Stomach (tissue), 8 donors: ENCODE measurements at regions not wholly inside any gene's neighbourhood (a gene's known extent, or its start where the extent isn't known, plus 50 kb on each side); places are given as distances from the start of the nearest gene placed in this dataset.

Experiments
- DNase-seq, 2 donors: peaks; one replicate each; pipeline versions ENCODE4 v3.0.0 to v3.0.0-alpha.2; 2013 to 2019
- H3K27ac ChIP-seq, 5 donors: fragments of 200-600 bp in 4 of 5; sonication (generic) in 4 of 5; one replicate each; pipeline ENCODE4 v1.5.1; 2013 to 2019; ENCODE audit warnings: mild to moderate bottlenecking in 1 of 5, moderate library complexity in 1 of 5
- H3K27me3 ChIP-seq, 3 donors: fragments of 200-600 bp; sonication (generic); one replicate each; pipeline ENCODE4 v1.5.1; 2017 to 2019; ENCODE audit warnings: mixed run types in 1 of 3
- H3K36me3 ChIP-seq, 4 donors: fragments of 200-600 bp; sonication (generic); 1 replicate in 3 of 4; 2 replicates in 1 of 4; pipeline ENCODE4 v1.5.1; 2016 to 2019
- H3K4me1 ChIP-seq, 4 donors: fragments of 200-600 bp; sonication (generic); one replicate each; pipeline ENCODE4 v1.5.1; 2016 to 2019
- H3K4me3 ChIP-seq, 4 donors: fragments of 200-600 bp; sonication (generic) in 3 of 4; one replicate each; pipeline ENCODE4 v1.5.1; 2016 to 2019; ENCODE audit warnings: mild to moderate bottlenecking in 1 of 4
- H3K9me3 ChIP-seq, 4 donors: fragments of 200-600 bp; sonication (generic); one replicate each; pipeline ENCODE4 v1.5.1; 2016 to 2019
- CTCF ChIP-seq, 7 experiments: fragments of 450-650 bp in 4 of 7; fragments of 200-600 bp in 3 of 7; sonication (generic) in 3 of 7; IDR thresholded peaks; one replicate each; pipeline ENCODE4 v1.5.1; 2016 to 2019; ENCODE audit warnings: antibody characterized with exemption in 7 of 7, control low read depth in 2 of 7, mild to moderate bottlenecking in 1 of 7
- EP300 ChIP-seq: sonication (generic); formaldehyde crosslinking; IDR thresholded peaks from one replicate; pipeline ENCODE4 v1.6.1; 2017; ENCODE audit warnings: antibody characterized with exemption
- POLR2A ChIP-seq, 4 donors: fragments of 450-650 bp; IDR thresholded peaks; one replicate each; pipeline ENCODE4 v1.6.1; 2016; ENCODE audit warnings: antibody characterized with exemption in 4 of 4, control low read depth in 2 of 4, mild to moderate bottlenecking in 1 of 4, moderate library complexity in 1 of 4
- POLR2AphosphoS5 ChIP-seq, 3 donors: sonication (generic); formaldehyde crosslinking; IDR thresholded peaks; one replicate each; pipeline ENCODE4 v1.6.1; 2016; ENCODE audit warnings: antibody characterized with exemption in 3 of 3
- WGBS, 5 donors: extraction: QIAGEN DNeasy Blood & Tissue Kit in 3 of 5; methylation state at CpG; one replicate each; pipeline versions ENCODE4 v1.1.5 to v1.1.7; 2013 to 2018; 5-methylcytosine and 5-hydroxymethylcytosine counted together
- intact Hi-C: fragments of 100-400 bp; cut with DNase I; formaldehyde crosslinking; loops from one replicate; pipeline ENCODE4 v1.15.1; 2023; ENCODE audit warnings: low total_unique reads
- donor health status: healthy with polysubstance abuse.
- donor health status: Bipolar disorder and iron deficiency.
- donor health status: healthy.

DNA sequence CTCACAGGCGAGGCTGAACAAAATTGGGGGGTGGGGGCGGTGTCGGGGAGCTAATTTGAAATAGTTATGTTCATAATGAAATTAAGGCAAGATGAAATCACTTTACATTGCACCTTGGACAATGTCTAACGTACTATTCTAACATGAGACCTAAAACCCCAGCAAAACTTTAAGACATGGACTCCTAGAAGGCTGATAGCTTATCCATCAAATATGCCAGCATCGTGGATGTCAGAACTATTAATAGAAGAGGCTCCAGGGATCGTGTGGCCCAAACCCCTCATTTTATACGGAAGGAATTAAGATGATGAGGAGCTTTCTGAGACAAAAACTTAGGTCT is 279.6 kb downstream of the SOX9 start:
- H3K4me1 ChIP-seq = peaks cover 6 to 36% (median 18%) of the 10 kb centered on the region in 4 donors
- no peak overlapping the region for H3K4me3 ChIP-seq
- no peaks in the 10 kb centered on the region for H3K9me3 ChIP-seq
- peaks cover 0 to 4% (median 0%) of the 10 kb centered on the region in 4 donors for H3K36me3 ChIP-seq
- peak overlapping the region; percentile 74 to 86 (median 80) for H3K27ac ChIP-seq
- no peak for DNase-seq
- no peak for TF ChIP-seq POLR2A (IDR thresholded peaks at IDR 0.05)
- no peaks in the 10 kb centered on the region for H3K27me3 ChIP-seq
- 32 to 52% (median 36%) methylated on average over 7 of the region's 7 CpGs for WGBS, 5 donors
- intact Hi-C loops = no loop called here

DNA sequence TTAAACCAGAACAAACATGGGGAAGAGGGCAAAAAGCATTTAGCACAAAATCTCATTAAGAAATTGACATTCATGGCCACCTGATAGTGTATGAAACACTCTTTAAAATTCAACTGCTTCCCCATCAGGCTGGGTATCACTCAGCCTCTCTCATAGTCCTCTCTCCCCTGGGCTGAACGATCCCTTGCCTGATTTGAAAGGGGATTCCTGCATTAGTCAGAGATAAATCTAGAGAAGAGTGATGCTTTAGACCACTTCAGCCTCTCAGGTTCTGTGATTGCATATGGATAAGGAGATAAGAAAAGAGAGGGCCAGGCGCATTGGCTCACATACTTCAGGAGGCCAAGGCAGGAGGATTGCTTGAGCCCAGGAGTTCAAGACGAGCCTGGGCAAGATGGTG is 280.0 kb downstream of the SOX9 start:
- Histone ChIP-seq H3K27ac (peak overlapping the region; percentile 48 to 86 (median 75)), H3K27me3 (no peaks in the 10 kb centered on the region), H3K4me1 (peaks cover 6 to 34% (median 18%) of the 10 kb centered on the region in 4 donors), H3K4me3 (no peak overlapping the region), H3K9me3 (no peaks in the 10 kb centered on the region), H3K36me3 (peaks cover 0 to 4% (median 0%) of the 10 kb centered on the region in 4 donors)
- 72 to 84% (median 83%) methylated on average over 3 of the region's 3 CpGs for WGBS, 5 donors
- no peak for DNase-seq
- TF ChIP-seq POLR2A (IDR thresholded peaks at IDR 0.05) = no peak
- intact Hi-C loops = no loop called here

- 79 to 86% (median 85%) methylated on average over 5 of the region's 5 CpGs for WGBS, 5 donors
- H3K27ac ChIP-seq = no peak overlapping the region
- TF ChIP-seq POLR2AphosphoS5 (IDR thresholded peaks at IDR 0.05) (no peak), POLR2A (IDR thresholded peaks at IDR 0.05) (no peak), CTCF (IDR thresholded peaks at IDR 0.05) (no peak)
These were observed 281.3 kb downstream of the SOX9 start for GRCh38 chr17:72401883-72402726.

GRCh38 chr17:72402727-72403210 is 281.9 kb downstream of the SOX9 start:
- WGBS, 5 donors = 83 to 87% (median 86%) methylated on average over 5 of the region's 5 CpGs
- Histone ChIP-seq H3K27me3 (no peaks in the 10 kb centered on the region), H3K4me3 (no peak overlapping the region), H3K4me1 (peaks cover 14 to 49% (median 32%) of the 10 kb centered on the region in 4 donors), H3K9me3 (no peaks in the 10 kb centered on the region), H3K36me3 (peaks cover 0 to 4% (median 0%) of the 10 kb centered on the region in 4 donors), H3K27ac (no peak overlapping the region)
- no peak for DNase-seq
- TF ChIP-seq POLR2AphosphoS5 (IDR thresholded peaks at IDR 0.05) (no peak), CTCF (IDR thresholded peaks at IDR 0.05) (no peak), EP300 (no peak), POLR2A (IDR thresholded peaks at IDR 0.05) (no peak)
- intact Hi-C loops = no loop called here

More at GRCh38 chr17:72401883-72402726, 281.3 kb downstream of the SOX9 start:
- H3K4me1 ChIP-seq = peaks cover 8 to 45% (median 25%) of the 10 kb centered on the region in 4 donors
- no peaks in the 10 kb centered on the region for H3K9me3 ChIP-seq
- intact Hi-C loops = no loop called here
- no peak overlapping the region for H3K4me3 ChIP-seq
- DNase-seq = no peak
- peaks cover 0 to 4% (median 0%) of the 10 kb centered on the region in 4 donors for H3K36me3 ChIP-seq
- H3K27me3 ChIP-seq = no peaks in the 10 kb centered on the region

GRCh38 chr17:72403713-72404209 is 282.9 kb downstream of the SOX9 start:
- peak overlapping the region in 1 of 5 donors; percentile 22 for H3K27ac ChIP-seq
- no peaks in the 10 kb centered on the region for H3K9me3 ChIP-seq
- DNase-seq = peak in 1 of 2 donors; percentile 69
- 44 to 69% (median 57%) methylated on average over 7 of the region's 7 CpGs for WGBS, 5 donors
- H3K36me3 ChIP-seq = peaks cover 0 to 4% (median 0%) of the 10 kb centered on the region in 4 donors
- peaks cover 16 to 46% (median 37%) of the 10 kb centered on the region in 4 donors for H3K4me1 ChIP-seq
- TF ChIP-seq POLR2AphosphoS5 (IDR thresholded peaks at IDR 0.05) (peak in 1 of 3 donors; percentile 16), EP300 (no peak)
- intact Hi-C loops = no loop called here
- no peaks in the 10 kb centered on the region for H3K27me3 ChIP-seq
- no peak overlapping the region for H3K4me3 ChIP-seq
